ENCODE measurements at regions not wholly inside any gene's neighbourhood (a gene's known extent, or its start where the extent isn't known, plus 50 kb on each side); places are given as distances from the start of the nearest gene placed in this dataset.

- TF ChIP-seq CTCF (conservative IDR thresholded peaks at IDR 0.05; ENCODE audit: low read length) (no peak), EZH2phosphoT487 (IDR thresholded peaks at IDR 0.05; ENCODE audit: borderline replicate concordance) (no peak)
- Histone ChIP-seq H3K36me3 (ENCODE audit: insufficient read depth, low read length) (no peaks in the 10 kb centered on the region), H3K79me2 (ENCODE audit: insufficient read depth, low read length) (no peaks in the 10 kb centered on the region)
Observed at GRCh38 chrX:76987381-76987780, 459.8 kb upstream of the FGF16 start.

GRCh38 chrX:76996641-76997040 is 450.5 kb upstream of the FGF16 start:
- no peak overlapping the region for H3K4me2 ChIP-seq (ENCODE audit: low read depth, low read length, poor library complexity, severe bottlenecking)
- no peak for TF ChIP-seq CTCF (conservative IDR thresholded peaks at IDR 0.05; ENCODE audit: low read length)
- TF ChIP-seq EZH2phosphoT487 (IDR thresholded peaks at IDR 0.05; ENCODE audit: borderline replicate concordance), result no peak
- H3K79me2 ChIP-seq (ENCODE audit: insufficient read depth, low read length), result no peaks in the 10 kb centered on the region
- no peaks in the 10 kb centered on the region for H4K20me1 ChIP-seq (ENCODE audit: insufficient read depth, low read length, poor library complexity, severe bottlenecking)
- H3K4me3 ChIP-seq (ENCODE audit: low read length, poor library complexity, severe bottlenecking), result no peak overlapping the region
- no peaks in the 10 kb centered on the region for H3K27me3 ChIP-seq (ENCODE audit: insufficient read depth, low read length, poor library complexity, severe bottlenecking)
- no peaks in the 10 kb centered on the region for H3K9me3 ChIP-seq (ENCODE audit: insufficient read depth, low read depth, low read length)
- H3K36me3 ChIP-seq (ENCODE audit: insufficient read depth, low read length), result no peaks in the 10 kb centered on the region
- H3K9me2 ChIP-seq (replicated peaks; ENCODE audit: low read depth, low read length), result no peaks in the 10 kb centered on the region
- H3F3A ChIP-seq (ENCODE audit: low read depth), result no peaks in the 10 kb centered on the region
- no peaks in the 10 kb centered on the region for H3K4me1 ChIP-seq (ENCODE audit: insufficient read depth, low read length, poor library complexity, severe bottlenecking)
- no peak overlapping the region for H3K9ac ChIP-seq (ENCODE audit: low read depth, low read length, poor library complexity, severe bottlenecking)
- no peak overlapping the region for H2AFZ ChIP-seq (ENCODE audit: low read length)

More at GRCh38 chrX:76987381-76987780, 459.8 kb upstream of the FGF16 start:
- H3K4me3 ChIP-seq (ENCODE audit: low read length, poor library complexity, severe bottlenecking), result no peak overlapping the region
- no peaks in the 10 kb centered on the region for H4K20me1 ChIP-seq (ENCODE audit: insufficient read depth, low read length, poor library complexity, severe bottlenecking)
- no peaks in the 10 kb centered on the region for H3K4me1 ChIP-seq (ENCODE audit: insufficient read depth, low read length, poor library complexity, severe bottlenecking)
- H3K27me3 ChIP-seq (ENCODE audit: insufficient read depth, low read length, poor library complexity, severe bottlenecking), result no peaks in the 10 kb centered on the region
- H2AFZ ChIP-seq (ENCODE audit: low read length), result no peak overlapping the region
- no peak overlapping the region for H3K9ac ChIP-seq (ENCODE audit: low read depth, low read length, poor library complexity, severe bottlenecking)
- H3K9me3 ChIP-seq (ENCODE audit: insufficient read depth, low read depth, low read length), result no peaks in the 10 kb centered on the region
- H3K4me2 ChIP-seq (ENCODE audit: low read depth, low read length, poor library complexity, severe bottlenecking), result no peak overlapping the region
- no peaks in the 10 kb centered on the region for H3F3A ChIP-seq (ENCODE audit: low read depth)
- no peaks in the 10 kb centered on the region for H3K9me2 ChIP-seq (replicated peaks; ENCODE audit: low read depth, low read length)

- Histone ChIP-seq H3K4me1 (ENCODE audit: insufficient read depth, low read length, poor library complexity, severe bottlenecking) (no peaks in the 10 kb centered on the region), H4K20me1 (ENCODE audit: insufficient read depth, low read length, poor library complexity, severe bottlenecking) (no peaks in the 10 kb centered on the region), H2AFZ (ENCODE audit: low read length) (no peak overlapping the region), H3K36me3 (ENCODE audit: insufficient read depth, low read length) (no peaks in the 10 kb centered on the region), H3K4me2 (ENCODE audit: low read depth, low read length, poor library complexity, severe bottlenecking) (no peak overlapping the region), H3K9me2 (replicated peaks; ENCODE audit: low read depth, low read length) (no peaks in the 10 kb centered on the region), H3K9ac (ENCODE audit: low read depth, low read length, poor library complexity, severe bottlenecking) (no peak overlapping the region), H3K79me2 (ENCODE audit: insufficient read depth, low read length) (no peaks in the 10 kb centered on the region), H3K4me3 (ENCODE audit: low read length, poor library complexity, severe bottlenecking) (no peak overlapping the region), H3K27me3 (ENCODE audit: insufficient read depth, low read length, poor library complexity, severe bottlenecking) (no peaks in the 10 kb centered on the region), H3K9me3 (ENCODE audit: insufficient read depth, low read depth, low read length) (no peaks in the 10 kb centered on the region), H3F3A (ENCODE audit: low read depth) (no peaks in the 10 kb centered on the region)
- TF ChIP-seq EZH2phosphoT487 (IDR thresholded peaks at IDR 0.05; ENCODE audit: borderline replicate concordance), result no peak
- TF ChIP-seq CTCF (conservative IDR thresholded peaks at IDR 0.05; ENCODE audit: low read length), result no peak
Observed at GRCh38 chrX:77003530-77003929, 443.7 kb upstream of the FGF16 start.

All from Loucy (cell line).